Caco-2 (cell line): ENCODE measurements at regions not wholly inside any gene's neighbourhood (a gene's known extent, or its start where the extent isn't known, plus 50 kb on each side); places are given as distances from the start of the nearest gene placed in this dataset.

ENCODE experiments used
- BruUV-seq: library from RNA; stranded (reverse); fragments of 400-500 nt; replicated peaks from 2 replicates; lab custom pipeline; 2021; lab: Mats Ljungman, UMichigan
- CTCF ChIA-PET: fragments of 300-600 bp; sonication (Branson Sonifier 250); formaldehyde crosslinking; loops from one replicate; lab custom pipeline; 2022; ENCODE audit warnings: antibody characterized with exemption; lab: Charles Lee
- POLR2A ChIA-PET: fragments of 300-600 bp; sonication (Branson Sonifier 250); formaldehyde crosslinking; loops from one replicate; lab custom pipeline; 2022; ENCODE audit warnings: antibody characterized with exemption; lab: Charles Lee
- DNase-seq, 2 experiments: peaks; one replicate each; pipeline versions ENCODE4 v3.0.0 to v3.0.0-alpha.2; 2020 to 2022
- H3K27me3 ChIP-seq: replicated peaks from 2 replicates; pipeline ENCODE4 v1.6.0; 2011; ENCODE audit warnings: low read length; ENCODE audit not compliant: control insufficient read depth, insufficient read depth
- H3K36me3 ChIP-seq: 2 replicates; pipeline ENCODE4 v1.5.1; 2011; ENCODE audit warnings: low read length; ENCODE audit not compliant: control insufficient read depth, insufficient read depth
- H3K4me1 ChIP-seq: fragments of 250-450 bp; sonication (Bioruptor Pico); 2 replicates; pipeline ENCODE4 v1.5.1; 2020; ENCODE audit warnings: mild to moderate bottlenecking
- H3K4me3 ChIP-seq: 2 replicates; pipeline ENCODE4 v1.5.1; 2011; ENCODE audit warnings: low read depth, mild to moderate bottlenecking, control low read depth, low read length
- H3K9me3 ChIP-seq: fragments of 250-450 bp; sonication (Bioruptor Pico); 2 replicates; pipeline ENCODE4 v1.5.1; 2020; ENCODE audit warnings: mild to moderate bottlenecking, moderate library complexity
- H3K27ac Mint-ChIP-seq: one replicate; pipeline ENCODE4 v1.8.0; 2022; ENCODE audit warnings: mixed read lengths; ENCODE audit not compliant: unreplicated experiment
- H3K27me3 Mint-ChIP-seq: one replicate; pipeline ENCODE4 v1.8.0; 2022; ENCODE audit warnings: mixed read lengths; ENCODE audit not compliant: insufficient read depth, unreplicated experiment
- H3K36me3 Mint-ChIP-seq: one replicate; pipeline ENCODE4 v1.8.0; 2022; ENCODE audit warnings: mild to moderate bottlenecking, mixed read lengths; ENCODE audit not compliant: insufficient read depth, unreplicated experiment
- H3K4me1 Mint-ChIP-seq: one replicate; pipeline ENCODE4 v1.8.0; 2022; ENCODE audit warnings: low read depth, mixed read lengths; ENCODE audit not compliant: unreplicated experiment
- H3K4me3 Mint-ChIP-seq: one replicate; pipeline ENCODE4 v1.8.0; 2022; ENCODE audit warnings: mild to moderate bottlenecking, moderate library complexity, mixed read lengths; ENCODE audit not compliant: unreplicated experiment
- H3K9me3 Mint-ChIP-seq: one replicate; pipeline ENCODE4 v1.8.0; 2022; ENCODE audit warnings: mixed read lengths; ENCODE audit not compliant: unreplicated experiment
- intact Hi-C: fragments of 100-400 bp; cut with micrococcal nuclease; formaldehyde crosslinking; loops from one replicate; pipeline ENCODE4 v1.10.0; 2022; ENCODE audit not compliant: unreplicated experiment
- TF ChIP-seq, protein P1 (sequence below), 2 experiments: fragments of 200-600 bp in 1 of 2; IDR thresholded peaks; 1 replicate in 1 of 2; 2 replicates in 1 of 2; pipeline versions ENCODE4 v1.5.1 to v1.8.0; 2011 to 2022; ENCODE audit warnings: antibody characterized with exemption in 1 of 2, control low read depth in 1 of 2, inconsistent platforms in 1 of 2, low read depth in 1 of 2, low read length in 1 of 2, mild to moderate bottlenecking in 1 of 2, moderate library complexity in 1 of 2; ENCODE audit not compliant: insufficient read depth in 1 of 2, severe bottlenecking in 1 of 2, unreplicated experiment in 1 of 2

DNA sequence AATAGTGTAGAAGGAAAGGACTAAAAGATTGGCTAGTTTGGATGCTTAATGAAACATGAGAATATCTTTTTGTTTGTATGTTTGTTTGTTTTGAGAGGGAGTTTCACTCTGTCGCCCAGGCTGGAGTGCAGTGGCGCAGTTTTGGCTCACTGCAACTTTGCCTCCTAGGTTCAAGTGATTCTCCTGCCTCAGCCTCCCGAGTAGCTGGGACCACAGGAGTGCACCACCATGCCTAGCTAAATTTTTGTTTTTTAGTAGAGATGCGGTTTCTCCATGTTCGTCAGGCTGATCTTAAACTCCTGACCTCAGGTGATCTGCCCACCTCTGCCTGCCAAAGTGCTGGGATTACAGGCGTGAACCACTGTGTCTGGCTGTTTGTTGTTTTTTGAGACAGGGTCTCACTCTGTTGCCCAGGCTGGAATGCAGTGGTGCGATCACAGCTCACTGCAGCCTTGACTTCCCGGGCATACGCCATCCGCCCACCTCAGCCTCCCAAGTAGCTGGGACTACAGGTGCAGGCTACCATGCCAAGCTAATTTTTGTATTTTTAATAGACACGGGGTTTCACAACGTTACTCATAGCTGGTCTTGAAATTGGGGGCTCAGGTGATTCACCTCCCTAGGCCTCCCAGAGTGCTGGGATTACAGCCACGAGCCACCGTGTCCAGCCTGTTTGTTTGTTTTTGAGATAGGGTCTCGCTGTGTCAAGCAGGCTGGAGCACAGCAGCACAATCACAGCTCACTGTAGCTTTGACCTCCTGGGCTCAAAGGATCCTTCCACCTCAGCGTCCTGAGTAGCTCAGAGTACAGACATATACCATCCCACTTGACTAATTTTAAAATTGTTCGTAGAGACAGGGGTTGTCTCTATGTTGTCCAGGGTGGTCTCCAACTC, 209.2 kb downstream of the MYCN start:
- Histone ChIP-seq H3K4me3 (no peak overlapping the region), H3K27me3 (no peaks in the 10 kb centered on the region), H3K9me3 (no peaks in the 10 kb centered on the region), H3K4me1 (no peaks in the 10 kb centered on the region), H3K36me3 (no peaks in the 10 kb centered on the region)
- Mint-ChIP-seq H3K27ac (no peak overlapping the region), H3K9me3 (no peaks in the 10 kb centered on the region), H3K4me1 (peaks cover 6% of the 10 kb centered on the region), H3K36me3 (no peaks in the 10 kb centered on the region), H3K4me3 (no peak overlapping the region), H3K27me3 (no peaks in the 10 kb centered on the region)
- intact Hi-C loops, result no loop called here
- ChIA-PET CTCF (interaction anchor here (0.7 kb wide), 1 partner anchor 210 kb away, joined by 3 read pairs; the partner anchor contains the start of gene MYCN), POLR2A (interaction anchor here (0.6 kb wide), 1 partner anchor 226 kb away, joined by 6 read pairs; no protein-coding TSS in a partner anchor)
- no peak for DNase-seq
- TF ChIP-seq, protein P1, sequence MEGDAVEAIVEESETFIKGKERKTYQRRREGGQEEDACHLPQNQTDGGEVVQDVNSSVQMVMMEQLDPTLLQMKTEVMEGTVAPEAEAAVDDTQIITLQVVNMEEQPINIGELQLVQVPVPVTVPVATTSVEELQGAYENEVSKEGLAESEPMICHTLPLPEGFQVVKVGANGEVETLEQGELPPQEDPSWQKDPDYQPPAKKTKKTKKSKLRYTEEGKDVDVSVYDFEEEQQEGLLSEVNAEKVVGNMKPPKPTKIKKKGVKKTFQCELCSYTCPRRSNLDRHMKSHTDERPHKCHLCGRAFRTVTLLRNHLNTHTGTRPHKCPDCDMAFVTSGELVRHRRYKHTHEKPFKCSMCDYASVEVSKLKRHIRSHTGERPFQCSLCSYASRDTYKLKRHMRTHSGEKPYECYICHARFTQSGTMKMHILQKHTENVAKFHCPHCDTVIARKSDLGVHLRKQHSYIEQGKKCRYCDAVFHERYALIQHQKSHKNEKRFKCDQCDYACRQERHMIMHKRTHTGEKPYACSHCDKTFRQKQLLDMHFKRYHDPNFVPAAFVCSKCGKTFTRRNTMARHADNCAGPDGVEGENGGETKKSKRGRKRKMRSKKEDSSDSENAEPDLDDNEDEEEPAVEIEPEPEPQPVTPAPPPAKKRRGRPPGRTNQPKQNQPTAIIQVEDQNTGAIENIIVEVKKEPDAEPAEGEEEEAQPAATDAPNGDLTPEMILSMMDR (IDR thresholded peaks at IDR 0.05; ENCODE audit: insufficient read depth in 1 of 2, low read depth in 1 of 2, low read length in 1 of 2, severe bottlenecking in 1 of 2, unreplicated experiment in 1 of 2), result no peak
- no TSS peak for BruUV-seq

DNA sequence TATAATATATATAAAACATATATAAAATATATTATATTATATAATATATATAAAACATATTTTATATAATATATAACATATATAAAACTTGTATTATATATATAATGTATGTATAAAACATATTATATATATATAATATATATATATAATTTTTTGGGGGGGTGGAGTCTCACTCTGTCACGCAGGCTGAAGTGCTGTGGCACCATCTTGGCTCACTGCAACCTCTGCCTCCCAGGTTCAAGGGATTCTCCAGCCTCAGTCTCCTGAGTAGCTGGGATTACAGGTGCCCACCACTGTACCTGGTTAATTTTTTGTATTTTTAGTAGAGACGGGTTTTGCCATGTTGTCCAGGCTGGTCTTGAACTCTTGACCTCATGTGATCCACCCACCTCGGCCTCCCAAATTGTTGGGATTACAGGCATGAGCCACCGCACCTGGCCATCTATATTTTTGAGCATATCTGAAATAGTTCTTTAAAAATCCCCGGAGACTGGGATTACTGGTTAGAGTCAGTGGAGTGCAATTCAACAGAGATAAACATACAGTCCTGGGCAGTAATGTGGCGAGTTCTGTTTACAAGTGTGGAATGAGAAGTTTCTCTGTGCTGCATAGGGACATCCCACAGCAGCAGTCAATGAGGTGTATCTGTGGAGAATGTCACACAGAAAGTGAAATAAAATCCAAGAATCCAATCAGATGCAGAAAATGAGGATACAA, 208.4 kb downstream of the MYCN start:
- no peak overlapping the region for H3K27ac Mint-ChIP-seq
- intact Hi-C loops, result no loop called here
- Histone ChIP-seq H3K4me1 (no peaks in the 10 kb centered on the region), H3K9me3 (no peaks in the 10 kb centered on the region), H3K4me3 (no peak overlapping the region), H3K27me3 (no peaks in the 10 kb centered on the region), H3K36me3 (no peaks in the 10 kb centered on the region)
- H3K4me1 Mint-ChIP-seq, result peaks cover 6% of the 10 kb centered on the region
- no TSS peak for BruUV-seq
- no peaks in the 10 kb centered on the region for H3K9me3 Mint-ChIP-seq
- no peaks in the 10 kb centered on the region for H3K27me3 Mint-ChIP-seq
- no peak overlapping the region for H3K4me3 Mint-ChIP-seq
- POLR2A ChIA-PET, result no interaction called here
- TF ChIP-seq, protein P1 (IDR thresholded peaks at IDR 0.05; ENCODE audit: insufficient read depth in 1 of 2, low read depth in 1 of 2, low read length in 1 of 2, severe bottlenecking in 1 of 2, unreplicated experiment in 1 of 2), result no peak
- CTCF ChIA-PET, result interaction anchor here (0.7 kb wide), 1 partner anchor 209 kb away, joined by 3 read pairs; the partner anchor contains the start of gene MYCN
- DNase-seq, result no peak
- no peaks in the 10 kb centered on the region for H3K36me3 Mint-ChIP-seq
